ENCODE measurements at regions not wholly inside any gene's neighbourhood (a gene's known extent, or its start where the extent isn't known, plus 50 kb on each side); places are given as distances from the start of the nearest gene placed in this dataset.

DNA sequence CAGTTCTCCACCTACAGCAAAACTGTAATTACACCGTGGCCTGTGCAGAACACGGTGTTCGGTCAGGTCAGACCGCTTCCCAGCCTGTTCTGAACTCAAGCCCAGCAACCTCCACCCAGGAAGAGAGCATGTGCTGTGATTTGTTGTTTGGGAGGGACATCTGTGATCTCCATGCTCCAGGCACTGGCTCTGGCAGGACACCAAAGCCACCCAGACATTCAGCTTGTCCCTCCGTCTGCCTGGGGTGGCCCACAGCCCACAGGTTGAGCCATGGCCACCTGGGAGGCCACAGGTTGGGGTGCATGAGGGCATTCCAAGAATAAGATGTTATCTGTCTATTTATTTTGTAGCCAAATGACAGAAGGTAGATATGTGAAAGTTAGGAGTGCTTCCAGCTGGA is 1091.1 kb downstream of the VRK1 start:
- TF ChIP-seq, protein P1, sequence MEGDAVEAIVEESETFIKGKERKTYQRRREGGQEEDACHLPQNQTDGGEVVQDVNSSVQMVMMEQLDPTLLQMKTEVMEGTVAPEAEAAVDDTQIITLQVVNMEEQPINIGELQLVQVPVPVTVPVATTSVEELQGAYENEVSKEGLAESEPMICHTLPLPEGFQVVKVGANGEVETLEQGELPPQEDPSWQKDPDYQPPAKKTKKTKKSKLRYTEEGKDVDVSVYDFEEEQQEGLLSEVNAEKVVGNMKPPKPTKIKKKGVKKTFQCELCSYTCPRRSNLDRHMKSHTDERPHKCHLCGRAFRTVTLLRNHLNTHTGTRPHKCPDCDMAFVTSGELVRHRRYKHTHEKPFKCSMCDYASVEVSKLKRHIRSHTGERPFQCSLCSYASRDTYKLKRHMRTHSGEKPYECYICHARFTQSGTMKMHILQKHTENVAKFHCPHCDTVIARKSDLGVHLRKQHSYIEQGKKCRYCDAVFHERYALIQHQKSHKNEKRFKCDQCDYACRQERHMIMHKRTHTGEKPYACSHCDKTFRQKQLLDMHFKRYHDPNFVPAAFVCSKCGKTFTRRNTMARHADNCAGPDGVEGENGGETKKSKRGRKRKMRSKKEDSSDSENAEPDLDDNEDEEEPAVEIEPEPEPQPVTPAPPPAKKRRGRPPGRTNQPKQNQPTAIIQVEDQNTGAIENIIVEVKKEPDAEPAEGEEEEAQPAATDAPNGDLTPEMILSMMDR (conservative IDR thresholded peaks at IDR 0.05; ENCODE audit: low read depth, low read length): no peak
- H3K4me3 ChIP-seq (ENCODE audit: low read depth, low read length): no peak overlapping the region
- no peak for DNase-seq (ENCODE audit: low read depth)

DNA sequence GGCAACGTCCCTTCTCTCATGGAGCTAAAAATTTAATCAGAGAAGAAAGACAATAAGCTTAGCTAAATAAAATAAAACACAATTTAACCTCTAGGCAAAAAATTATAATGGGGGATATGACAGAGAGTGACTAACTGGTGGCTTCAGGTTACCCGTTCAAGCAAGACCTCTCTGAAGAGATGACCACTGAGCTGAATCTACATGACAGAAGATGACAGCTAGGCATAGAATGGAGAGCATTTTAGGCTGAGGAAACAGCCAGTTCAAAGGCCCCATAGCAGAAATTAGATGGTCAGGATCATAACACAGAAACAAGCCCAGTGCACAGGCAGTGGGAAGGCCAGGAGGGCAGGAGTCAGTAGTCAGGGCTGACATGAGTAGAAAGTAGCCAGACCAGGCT is 1094.3 kb downstream of the VRK1 start:
- H3K4me3 ChIP-seq (ENCODE audit: low read depth, low read length): no peak overlapping the region
- no peak for DNase-seq (ENCODE audit: low read depth)
- TF ChIP-seq, protein P1 (conservative IDR thresholded peaks at IDR 0.05; ENCODE audit: low read depth, low read length): no peak

DNA sequence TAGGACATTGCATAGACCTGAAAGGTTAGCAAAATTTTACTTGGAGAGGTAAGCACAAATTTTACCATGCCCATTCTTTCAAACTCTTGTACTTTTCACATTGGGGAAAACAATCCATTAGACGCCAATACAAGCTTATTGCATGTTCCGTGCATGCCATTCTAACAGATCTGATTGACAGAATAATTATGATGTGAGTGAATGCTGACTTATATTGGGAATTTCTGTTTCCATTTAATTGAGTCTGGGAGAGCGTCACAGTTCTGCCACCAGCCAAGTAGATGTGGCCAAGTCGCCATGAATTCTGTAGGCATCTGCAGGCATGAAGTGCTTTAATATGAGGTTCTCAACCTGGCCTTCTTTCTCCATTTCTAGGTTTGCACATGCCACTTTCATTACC is 1097.4 kb downstream of the VRK1 start:
- DNase-seq (ENCODE audit: low read depth): no peak
- no peak overlapping the region for H3K4me3 ChIP-seq (ENCODE audit: low read depth, low read length)
- TF ChIP-seq, protein P1 (conservative IDR thresholded peaks at IDR 0.05; ENCODE audit: low read depth, low read length): no peak

DNA sequence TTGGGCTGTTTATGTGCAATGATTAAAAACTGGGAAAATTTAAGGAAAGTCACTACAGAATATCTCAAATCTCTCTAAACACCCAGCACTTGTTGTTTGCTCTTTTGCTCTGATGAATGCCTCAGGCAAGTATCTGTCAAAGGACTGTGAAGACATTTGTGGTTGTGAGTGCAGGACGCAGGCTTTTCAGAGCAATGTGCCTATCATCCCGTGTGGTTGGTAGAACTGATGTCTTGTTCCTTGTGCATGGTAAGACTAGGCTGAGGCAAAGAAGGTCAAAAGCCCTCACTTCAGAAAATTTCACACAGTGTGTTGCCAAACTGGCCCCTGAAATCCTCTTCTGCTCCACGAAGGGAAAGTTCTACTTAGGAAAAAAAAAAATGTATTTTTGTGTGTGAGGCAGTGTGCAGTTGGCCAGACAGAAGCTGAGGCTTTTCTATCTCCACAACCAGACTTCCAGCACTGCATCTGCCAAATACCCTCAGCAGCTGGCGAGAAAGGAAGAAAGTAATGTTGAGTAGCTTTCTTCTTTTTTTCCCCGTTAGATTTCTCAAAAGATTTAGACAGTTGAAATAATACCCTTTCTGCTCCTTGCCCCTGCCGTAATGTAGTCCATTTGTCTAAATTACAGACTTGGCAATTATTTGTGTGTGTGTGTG is 1103.1 kb downstream of the VRK1 start:
- no peak for DNase-seq (ENCODE audit: low read depth)
- H3K4me3 ChIP-seq (ENCODE audit: low read depth, low read length): no peak overlapping the region
- TF ChIP-seq, protein P1 (conservative IDR thresholded peaks at IDR 0.05; ENCODE audit: low read depth, low read length): no peak

DNA sequence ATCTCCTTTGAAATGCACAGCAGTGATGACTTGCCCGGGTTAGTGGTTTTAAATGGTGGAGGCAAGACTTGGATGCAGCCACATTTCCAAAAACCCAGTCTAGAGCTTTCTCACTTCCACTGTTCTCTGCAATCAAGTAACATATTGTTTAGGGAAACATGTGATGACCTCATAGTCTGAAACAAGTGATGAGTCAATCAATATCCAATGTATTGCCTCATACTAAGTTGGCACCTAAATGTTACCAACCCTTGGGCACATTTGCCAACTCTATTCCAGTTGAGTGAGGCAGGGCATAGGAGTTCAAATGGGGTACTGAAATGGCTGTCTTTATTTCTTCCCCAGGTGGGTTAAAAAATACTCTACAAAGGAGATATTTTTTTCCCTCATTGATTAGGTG is 1105.4 kb downstream of the VRK1 start:
- DNase-seq (ENCODE audit: low read depth): no peak

DNA sequence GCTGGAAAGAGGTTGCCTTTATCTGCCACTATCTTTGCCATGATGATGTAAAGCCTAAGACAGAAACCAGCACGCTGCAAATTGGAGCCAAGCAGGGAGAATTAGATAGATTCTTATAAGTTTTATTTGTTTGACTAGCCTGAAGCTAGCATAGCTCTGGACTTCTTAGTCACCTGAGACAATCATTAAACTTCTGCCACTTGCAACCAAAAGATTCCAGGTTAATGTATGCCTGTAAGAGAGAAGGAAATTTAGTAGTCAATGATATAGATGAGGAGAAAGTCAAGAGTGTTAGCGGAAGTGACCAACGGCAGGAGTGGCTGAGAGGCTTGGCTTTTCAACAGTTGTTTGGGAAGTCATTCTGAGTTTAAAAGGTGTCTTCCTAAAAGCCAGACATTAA is 1106.6 kb downstream of the VRK1 start:
- no peak for DNase-seq (ENCODE audit: low read depth)
- TF ChIP-seq, protein P1 (conservative IDR thresholded peaks at IDR 0.05; ENCODE audit: low read depth, low read length): no peak
- H3K4me3 ChIP-seq (ENCODE audit: low read depth, low read length): no peak overlapping the region

More for the DNA sequence above, 1105.4 kb downstream of the VRK1 start:
- TF ChIP-seq, protein P1 (conservative IDR thresholded peaks at IDR 0.05; ENCODE audit: low read depth, low read length): no peak
- H3K4me3 ChIP-seq (ENCODE audit: low read depth, low read length): no peak overlapping the region

DNA sequence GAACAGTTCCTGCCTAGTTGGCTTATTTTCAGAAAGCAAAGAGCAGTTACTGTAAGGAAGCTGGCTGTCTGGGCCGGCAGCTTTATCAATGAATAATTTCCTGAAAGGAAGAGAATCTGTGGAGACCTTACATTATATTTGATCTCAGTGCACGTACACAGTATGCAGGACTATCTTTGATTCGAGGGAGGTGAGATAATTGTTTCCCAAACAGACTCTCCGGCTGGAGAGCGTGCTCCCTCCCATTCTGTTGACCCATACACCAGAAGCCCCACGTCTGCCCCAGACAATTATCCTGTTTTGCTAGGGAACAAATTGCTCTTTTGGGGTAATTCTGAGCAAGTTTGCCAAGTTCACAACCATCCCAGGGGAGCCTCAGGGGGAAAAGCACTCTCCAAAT is 1115.0 kb downstream of the VRK1 start:
- TF ChIP-seq, protein P1 (conservative IDR thresholded peaks at IDR 0.05; ENCODE audit: low read depth, low read length): no peak
- no peak overlapping the region for H3K4me3 ChIP-seq (ENCODE audit: low read depth, low read length)
- no peak for DNase-seq (ENCODE audit: low read depth)

All from epithelial cell of proximal tubule (primary cell).